BE2C (cell line): ENCODE measurements at regions not wholly inside any gene's neighbourhood (a gene's known extent, or its start where the extent isn't known, plus 50 kb on each side); places are given as distances from the start of the nearest gene placed in this dataset.

Experiments
- DNase-seq: peaks from one replicate; pipeline ENCODE4 v3.0.0-alpha.2; 2020
- H3K27me3 ChIP-seq: fragments of 250-450 bp; sonication (Bioruptor Pico); 2 replicates; pipeline ENCODE4 v1.5.1; 2020; ENCODE audit warnings: mild to moderate bottlenecking
- H3K36me3 ChIP-seq: fragments of 250-450 bp; sonication (Bioruptor Pico); 2 replicates; pipeline ENCODE4 v1.5.1; 2020; ENCODE audit warnings: mild to moderate bottlenecking
- H3K4me1 ChIP-seq: fragments of 250-450 bp; sonication (Bioruptor Pico); 2 replicates; pipeline ENCODE4 v1.5.1; 2020
- H3K4me3 ChIP-seq: 2 replicates; pipeline ENCODE4 v1.5.1; 2011; ENCODE audit warnings: low read depth, low read length
- H3K9me3 ChIP-seq: fragments of 250-450 bp; sonication (Bioruptor Pico); 2 replicates; pipeline ENCODE4 v1.5.1; 2020
- CTCF ChIP-seq: IDR thresholded peaks from 2 replicates; pipeline ENCODE4 v1.5.1; 2012; ENCODE audit warnings: mild to moderate bottlenecking, low read depth, low read length

- Histone ChIP-seq H3K36me3 (no peaks in the 10 kb centered on the region), H3K9me3 (no peaks in the 10 kb centered on the region; the same call in 1 of the 2 replicates), H3K4me1 (no peaks in the 10 kb centered on the region), H3K4me3 (no peak overlapping the region), H3K27me3 (no peaks in the 10 kb centered on the region)
- DNase-seq: no peak
- TF ChIP-seq CTCF: no peak
These were observed 369.8 kb upstream of the SEL1L start for GRCh38 chr14:81903477-81903876.

- no peak for DNase-seq
- TF ChIP-seq CTCF: peak; percentile 31; the same call in 1 of the 2 replicates
- Histone ChIP-seq H3K4me1 (no peaks in the 10 kb centered on the region), H3K4me3 (no peak overlapping the region), H3K36me3 (no peaks in the 10 kb centered on the region), H3K27me3 (no peaks in the 10 kb centered on the region), H3K9me3 (no peaks in the 10 kb centered on the region)
These were observed 393.4 kb upstream of the SEL1L start for GRCh38 chr14:81927070-81927469.

- no peak overlapping the region for H3K4me3 ChIP-seq
- no peaks in the 10 kb centered on the region for H3K27me3 ChIP-seq
- H3K4me1 ChIP-seq: no peaks in the 10 kb centered on the region
- H3K36me3 ChIP-seq: no peaks in the 10 kb centered on the region
- no peaks in the 10 kb centered on the region for H3K9me3 ChIP-seq
- no peak for DNase-seq
- TF ChIP-seq CTCF: no peak
These were observed 398.2 kb upstream of the SEL1L start for GRCh38 chr14:81931828-81932227.

GRCh38 chr14:81936348-81936747 is 402.7 kb upstream of the SEL1L start:
- H3K27me3 ChIP-seq: no peaks in the 10 kb centered on the region
- H3K36me3 ChIP-seq: no peaks in the 10 kb centered on the region
- H3K9me3 ChIP-seq: no peaks in the 10 kb centered on the region
- H3K4me3 ChIP-seq: no peak overlapping the region
- no peak for TF ChIP-seq CTCF
- DNase-seq: no peak
- no peaks in the 10 kb centered on the region for H3K4me1 ChIP-seq

GRCh38 chr14:81936902-81937301 is 403.2 kb upstream of the SEL1L start:
- H3K27me3 ChIP-seq: no peaks in the 10 kb centered on the region
- no peaks in the 10 kb centered on the region for H3K9me3 ChIP-seq
- no peak for TF ChIP-seq CTCF
- no peak for DNase-seq
- H3K4me1 ChIP-seq: no peaks in the 10 kb centered on the region
- H3K4me3 ChIP-seq: no peak overlapping the region
- no peaks in the 10 kb centered on the region for H3K36me3 ChIP-seq

GRCh38 chr14:81938341-81938740 is 404.7 kb upstream of the SEL1L start:
- no peaks in the 10 kb centered on the region for H3K27me3 ChIP-seq
- no peak overlapping the region for H3K4me3 ChIP-seq
- no peaks in the 10 kb centered on the region for H3K36me3 ChIP-seq
- no peak for TF ChIP-seq CTCF
- no peaks in the 10 kb centered on the region for H3K4me1 ChIP-seq
- H3K9me3 ChIP-seq: no peaks in the 10 kb centered on the region
- DNase-seq: no peak
